Thymus (tissue), 11 donors: ENCODE measurements at regions not wholly inside any gene's neighbourhood (a gene's known extent, or its start where the extent isn't known, plus 50 kb on each side); places are given as distances from the start of the nearest gene placed in this dataset.

Experiments
- DNase-seq, 9 donors: peaks; one replicate each; pipeline ENCODE4 v3.0.0-alpha.2; 2013; ENCODE audit warnings: low spot score in 9 of 9, low read depth in 6 of 9, missing footprints in 1 of 9
- H3K27ac ChIP-seq, 2 donors: one replicate each; pipeline ENCODE4 v1.5.1; 2013; ENCODE audit warnings: control low read depth in 1 of 2, low read depth in 1 of 2, low read length in 1 of 2, mild to moderate bottlenecking in 1 of 2, moderate library complexity in 1 of 2
- H3K27me3 ChIP-seq, 2 donors: one replicate each; pipeline ENCODE4 v1.5.1; 2013; ENCODE audit warnings: low read length in 1 of 2; ENCODE audit not compliant: control insufficient read depth in 2 of 2, insufficient read depth in 1 of 2
- H3K36me3 ChIP-seq, 2 donors: one replicate each; pipeline ENCODE4 v1.5.1; 2013; ENCODE audit warnings: low read length in 1 of 2, mild to moderate bottlenecking in 1 of 2, moderate library complexity in 1 of 2; ENCODE audit not compliant: control insufficient read depth in 2 of 2, insufficient read depth in 2 of 2
- H3K4me1 ChIP-seq, 2 donors: one replicate each; pipeline ENCODE4 v1.5.1; 2013; ENCODE audit warnings: low read length in 2 of 2; ENCODE audit not compliant: control insufficient read depth in 2 of 2, insufficient read depth in 2 of 2
- H3K4me3 ChIP-seq, 2 donors: one replicate each; pipeline ENCODE4 v1.5.1; 2013; ENCODE audit warnings: low read length in 2 of 2, control low read depth in 1 of 2, mild to moderate bottlenecking in 1 of 2
- H3K9me3 ChIP-seq, 2 donors: one replicate each; pipeline ENCODE4 v1.5.1; 2013; ENCODE audit warnings: low read length in 1 of 2, mild to moderate bottlenecking in 1 of 2; ENCODE audit not compliant: control insufficient read depth in 2 of 2, insufficient read depth in 1 of 2
- WGBS: extraction: QIAGEN DNeasy Blood & Tissue Kit; methylation state at CpG from one replicate; pipeline ENCODE4 v1.1.7; 2013; 5-methylcytosine and 5-hydroxymethylcytosine counted together
- donor health status: healthy.

GRCh38 chr2:15867194-15868171, 72.9 kb upstream of the MYCN start:
- Histone ChIP-seq H3K27me3 (no peaks in the 10 kb centered on the region), H3K36me3 (no peaks in the 10 kb centered on the region), H3K4me3 (no peak overlapping the region), H3K4me1 (no peaks in the 10 kb centered on the region), H3K27ac (no peak overlapping the region), H3K9me3 (peaks cover 0 to 3% of the 10 kb centered on the region in 2 donors)
- no peak for DNase-seq
- WGBS: 96% methylated on average over 8 of the region's 8 CpGs

- Histone ChIP-seq H3K9me3 (peaks cover 0 to 3% of the 10 kb centered on the region in 2 donors), H3K4me3 (no peak overlapping the region), H3K4me1 (no peaks in the 10 kb centered on the region), H3K27ac (no peak overlapping the region), H3K27me3 (no peaks in the 10 kb centered on the region), H3K36me3 (no peaks in the 10 kb centered on the region)
- WGBS: 92% methylated on average over 1 of the region's 1 CpG
- no peak for DNase-seq
Observed at GRCh38 chr2:15868186-15868585, 72.2 kb upstream of the MYCN start.

- H3K4me1 ChIP-seq: no peaks in the 10 kb centered on the region
- no peak overlapping the region for H3K4me3 ChIP-seq
- H3K36me3 ChIP-seq: no peaks in the 10 kb centered on the region
- DNase-seq: no peak
- H3K27me3 ChIP-seq: no peaks in the 10 kb centered on the region
- H3K27ac ChIP-seq: no peak overlapping the region
- peaks cover 0 to 3% of the 10 kb centered on the region in 2 donors for H3K9me3 ChIP-seq
- WGBS: 97% methylated on average over 2 of the region's 2 CpGs
Observed at GRCh38 chr2:15868704-15869103, 71.6 kb upstream of the MYCN start.

GRCh38 chr2:15869396-15869795, 71.0 kb upstream of the MYCN start:
- H3K4me1 ChIP-seq: no peaks in the 10 kb centered on the region
- 93% methylated on average over 3 of the region's 3 CpGs for WGBS
- H3K36me3 ChIP-seq: no peaks in the 10 kb centered on the region
- no peak overlapping the region for H3K27ac ChIP-seq
- H3K4me3 ChIP-seq: no peak overlapping the region
- no peaks in the 10 kb centered on the region for H3K27me3 ChIP-seq
- no peak for DNase-seq
- peaks cover 0 to 3% of the 10 kb centered on the region in 2 donors for H3K9me3 ChIP-seq

GRCh38 chr2:15869871-15870270, 70.5 kb upstream of the MYCN start:
- Histone ChIP-seq H3K4me3 (no peak overlapping the region), H3K9me3 (peaks cover 0 to 3% of the 10 kb centered on the region in 2 donors), H3K27me3 (no peaks in the 10 kb centered on the region), H3K4me1 (no peaks in the 10 kb centered on the region), H3K27ac (no peak overlapping the region), H3K36me3 (no peaks in the 10 kb centered on the region)
- DNase-seq: no peak
- WGBS: 97% methylated on average over 13 of the region's 13 CpGs

GRCh38 chr2:15870565-15870964, 69.8 kb upstream of the MYCN start:
- DNase-seq: no peak
- no peaks in the 10 kb centered on the region for H3K4me1 ChIP-seq
- H3K27ac ChIP-seq: no peak overlapping the region
- H3K27me3 ChIP-seq: no peaks in the 10 kb centered on the region
- peaks cover 0 to 3% of the 10 kb centered on the region in 2 donors for H3K9me3 ChIP-seq
- H3K36me3 ChIP-seq: no peaks in the 10 kb centered on the region
- WGBS: 93% methylated on average over 5 of the region's 5 CpGs
- no peak overlapping the region for H3K4me3 ChIP-seq

GRCh38 chr2:15871239-15871783, 69.0 kb upstream of the MYCN start:
- WGBS: 86% methylated on average over 3 of the region's 3 CpGs
- no peaks in the 10 kb centered on the region for H3K4me1 ChIP-seq
- no peaks in the 10 kb centered on the region for H3K27me3 ChIP-seq
- DNase-seq: no peak
- no peak overlapping the region for H3K27ac ChIP-seq
- H3K9me3 ChIP-seq: peaks cover 0 to 3% of the 10 kb centered on the region in 2 donors
- H3K36me3 ChIP-seq: no peaks in the 10 kb centered on the region
- H3K4me3 ChIP-seq: no peak overlapping the region

GRCh38 chr2:15872854-15873253, 67.5 kb upstream of the MYCN start:
- no peak overlapping the region for H3K27ac ChIP-seq
- no peaks in the 10 kb centered on the region for H3K36me3 ChIP-seq
- WGBS: 97% methylated on average over 6 of the region's 6 CpGs
- no peaks in the 10 kb centered on the region for H3K27me3 ChIP-seq
- H3K9me3 ChIP-seq: no peaks in the 10 kb centered on the region
- DNase-seq: no peak
- no peak overlapping the region for H3K4me3 ChIP-seq
- H3K4me1 ChIP-seq: no peaks in the 10 kb centered on the region

- Histone ChIP-seq H3K36me3 (no peaks in the 10 kb centered on the region), H3K27ac (no peak overlapping the region), H3K9me3 (no peaks in the 10 kb centered on the region), H3K4me3 (no peak overlapping the region), H3K4me1 (no peaks in the 10 kb centered on the region), H3K27me3 (no peaks in the 10 kb centered on the region)
- 95% methylated on average over 3 of the region's 3 CpGs for WGBS
- DNase-seq: no peak
Observed at GRCh38 chr2:15874321-15874720, 66.0 kb upstream of the MYCN start.
